Urinary bladder (tissue), 3 donors: ENCODE measurements at regions not wholly inside any gene's neighbourhood (a gene's known extent, or its start where the extent isn't known, plus 50 kb on each side); places are given as distances from the start of the nearest gene placed in this dataset.

Experiments used
- DNase-seq: peaks from one replicate; pipeline ENCODE4 v3.0.0-alpha.2; 2015; ENCODE audit errors: extremely low spot score
- H3K27ac ChIP-seq: one replicate; pipeline ENCODE4 v1.5.1; 2013; ENCODE audit warnings: low read depth, mild to moderate bottlenecking, moderate library complexity
- H3K36me3 ChIP-seq: one replicate; pipeline ENCODE4 v1.6.1; 2013; ENCODE audit warnings: mild to moderate bottlenecking, moderate library complexity; ENCODE audit not compliant: insufficient read depth
- H3K4me1 ChIP-seq: one replicate; pipeline ENCODE4 v1.6.1; 2013; ENCODE audit warnings: mild to moderate bottlenecking, moderate library complexity; ENCODE audit not compliant: insufficient read depth
- H3K4me3 ChIP-seq: one replicate; pipeline ENCODE4 v1.5.1; 2013; ENCODE audit warnings: low read depth, low read length
- WGBS: extraction: QIAGEN DNeasy Blood & Tissue Kit; methylation state at CpG from one replicate; pipeline ENCODE4 v1.1.7; 2013; 5-methylcytosine and 5-hydroxymethylcytosine counted together
- donor health status: healthy with polysubstance abuse.
- donor health status: healthy.

DNA sequence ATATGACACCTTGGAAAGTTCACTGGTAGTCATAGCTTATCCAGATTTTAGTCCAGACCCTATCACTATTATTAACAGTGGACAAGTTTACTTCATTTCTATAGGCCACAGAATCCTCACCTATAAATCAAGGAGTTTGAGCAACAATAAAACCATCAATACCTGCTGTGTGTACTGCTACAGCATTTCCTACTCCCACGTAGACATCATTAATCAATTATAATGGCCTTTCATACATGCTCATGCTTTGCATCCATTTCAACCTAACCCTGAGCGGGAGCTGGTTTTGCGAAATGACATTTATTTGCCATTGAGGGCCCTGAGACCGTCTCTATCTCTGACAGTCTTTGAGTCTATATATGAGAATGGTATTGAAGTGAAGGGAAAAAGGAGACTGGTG is 312.3 kb downstream of the FAT3 start:
- H3K4me3 ChIP-seq: no peak overlapping the region

DNA sequence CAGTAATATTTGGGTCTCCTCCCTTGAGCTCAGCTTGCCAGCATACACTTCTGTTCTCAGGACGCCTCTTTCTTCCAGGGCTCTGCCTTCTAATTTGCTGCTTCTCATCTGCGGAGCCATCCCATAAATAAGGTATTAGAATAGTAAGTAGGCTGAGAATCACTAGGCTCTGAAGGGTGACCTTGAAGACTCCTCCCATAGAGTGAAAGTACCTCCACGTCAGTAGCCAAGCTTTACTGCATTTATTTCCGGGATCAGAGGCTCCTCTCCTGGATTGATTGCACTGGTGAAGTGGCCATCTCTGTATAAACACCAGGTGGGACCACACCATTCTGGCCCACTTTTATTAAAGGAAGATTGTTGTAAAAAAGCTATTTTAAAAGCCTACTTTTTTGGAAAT is 315.5 kb downstream of the FAT3 start:
- no peak for DNase-seq
- peaks cover 1% of the 10 kb centered on the region for H3K36me3 ChIP-seq
- 92% methylated on average over 4 of the region's 4 CpGs for WGBS
- no peaks in the 10 kb centered on the region for H3K4me1 ChIP-seq
- H3K4me3 ChIP-seq: no peak overlapping the region
- H3K27ac ChIP-seq: no peak overlapping the region

More for the DNA sequence above, 312.3 kb downstream of the FAT3 start:
- Histone ChIP-seq H3K4me1 (no peaks in the 10 kb centered on the region), H3K36me3 (peaks cover 1% of the 10 kb centered on the region), H3K27ac (no peak overlapping the region)
- DNase-seq: no peak
- WGBS: 76% methylated on average over 4 of the region's 4 CpGs

DNA sequence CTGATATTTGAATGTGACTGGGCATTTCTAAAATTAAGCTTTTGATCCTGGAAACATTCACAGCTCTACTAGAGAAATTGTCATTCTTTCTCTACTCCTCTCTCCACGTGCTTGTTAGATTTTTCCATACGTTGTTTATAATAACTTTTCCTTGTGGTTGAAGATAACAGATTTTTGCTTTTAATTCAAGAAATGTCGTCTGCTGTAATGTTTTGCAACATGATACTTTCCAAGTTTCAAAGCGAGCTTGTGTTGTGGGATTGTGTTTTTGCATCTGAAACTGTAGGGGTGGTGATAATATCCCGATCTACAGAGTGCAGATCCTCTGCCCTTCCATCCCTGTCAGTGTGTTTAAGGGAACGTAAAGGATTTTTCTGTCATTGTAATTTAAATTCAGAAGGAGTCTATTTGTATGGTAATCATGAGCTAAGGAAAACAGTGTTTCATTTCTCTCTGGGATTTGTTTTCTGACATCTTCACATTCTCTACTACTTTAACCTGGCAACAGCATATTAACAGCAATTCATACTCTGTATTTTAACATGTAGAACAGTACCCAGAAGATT is 321.4 kb downstream of the FAT3 start:
- Histone ChIP-seq H3K27ac (no peak overlapping the region), H3K4me3 (no peak overlapping the region), H3K36me3 (no peaks in the 10 kb centered on the region), H3K4me1 (no peaks in the 10 kb centered on the region)
- WGBS: 46% methylated on average over 6 of the region's 6 CpGs
- DNase-seq: no peak

DNA sequence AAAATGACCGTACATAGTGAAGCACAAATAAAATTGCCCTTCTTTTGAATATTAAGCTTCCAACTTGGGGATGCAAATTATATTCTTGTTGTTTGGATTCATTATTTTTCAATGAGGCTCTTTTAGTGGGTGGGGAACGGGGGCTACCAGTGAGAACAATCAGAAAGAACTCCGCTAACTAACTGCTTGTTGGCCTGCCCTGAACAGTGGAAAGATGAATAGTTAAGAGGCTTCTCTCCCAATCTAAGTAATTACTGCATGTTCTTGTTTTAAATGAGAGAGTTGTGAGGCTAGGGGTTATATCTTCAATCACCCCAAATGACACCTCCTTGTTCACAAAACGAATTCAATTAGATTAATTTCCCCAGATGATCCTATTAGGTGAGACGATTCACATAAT is 322.0 kb downstream of the FAT3 start:
- H3K4me1 ChIP-seq: no peaks in the 10 kb centered on the region
- H3K27ac ChIP-seq: no peak overlapping the region
- 93% methylated on average over 5 of the region's 5 CpGs for WGBS
- DNase-seq: no peak
- no peaks in the 10 kb centered on the region for H3K36me3 ChIP-seq
- no peak overlapping the region for H3K4me3 ChIP-seq

DNA sequence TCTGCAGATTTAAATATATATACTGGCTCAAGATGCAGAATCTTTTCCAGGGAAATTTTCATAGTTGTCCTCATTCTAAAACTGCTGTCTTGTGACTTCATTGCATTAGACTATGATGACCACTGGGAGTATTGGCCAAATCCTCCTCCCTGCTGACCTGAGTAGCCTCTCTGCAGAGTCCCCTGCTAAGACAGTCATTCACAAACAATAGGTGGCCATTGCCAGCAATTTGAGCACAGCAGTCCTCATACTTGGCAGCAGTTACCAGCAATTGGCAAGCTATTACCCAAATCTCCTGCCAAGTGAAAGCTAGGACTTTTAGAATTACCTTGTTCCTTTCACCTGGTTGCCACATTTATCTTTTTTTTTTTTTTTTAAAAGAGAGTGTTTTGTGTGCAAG is 325.8 kb downstream of the FAT3 start:
- no peak overlapping the region for H3K27ac ChIP-seq
- DNase-seq: no peak
- no peak overlapping the region for H3K4me3 ChIP-seq
- no peaks in the 10 kb centered on the region for H3K36me3 ChIP-seq
- H3K4me1 ChIP-seq: no peaks in the 10 kb centered on the region

DNA sequence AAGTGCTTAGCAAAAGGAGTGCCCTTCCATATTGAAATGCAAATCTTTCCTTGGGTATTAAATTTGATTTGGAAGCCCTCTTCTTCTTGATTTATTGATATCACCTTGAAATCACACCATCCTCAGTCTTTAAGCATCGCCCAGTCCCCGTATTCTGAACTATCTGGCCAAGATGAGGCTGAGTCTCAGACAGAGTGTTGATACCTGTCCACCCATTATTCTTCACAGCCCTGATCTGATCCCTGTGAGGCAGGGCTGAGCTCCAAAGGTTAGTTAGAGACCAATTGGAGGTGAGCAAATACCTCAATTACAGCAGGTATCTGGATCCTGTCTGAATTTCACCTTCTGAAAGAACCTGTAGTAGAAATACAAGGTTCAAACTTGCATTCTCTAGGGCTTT is 326.3 kb downstream of the FAT3 start:
- WGBS: 99% methylated on average over 2 of the region's 2 CpGs
- Histone ChIP-seq H3K4me3 (no peak overlapping the region), H3K36me3 (no peaks in the 10 kb centered on the region), H3K4me1 (no peaks in the 10 kb centered on the region), H3K27ac (no peak overlapping the region)
- no peak for DNase-seq

DNA sequence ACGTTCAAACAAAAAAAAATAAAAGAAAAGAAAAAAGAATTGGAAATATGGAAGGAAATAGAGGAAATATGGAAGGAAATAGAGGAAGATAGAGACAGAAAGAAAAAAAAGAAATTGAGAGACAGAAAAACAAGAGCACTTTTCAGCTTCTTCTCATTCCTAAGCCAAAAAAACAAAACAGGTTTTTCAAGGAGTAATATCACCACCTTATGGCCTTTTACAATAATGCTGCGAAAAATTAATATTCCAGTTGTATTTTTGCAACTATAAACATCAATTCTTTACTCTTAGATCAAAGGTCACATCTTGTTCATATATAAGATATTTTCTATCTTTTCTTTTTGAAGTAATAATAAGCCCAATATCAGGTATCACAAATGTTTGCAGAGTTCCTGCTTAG is 328.3 kb downstream of the FAT3 start:
- Histone ChIP-seq H3K4me3 (no peak overlapping the region), H3K36me3 (no peaks in the 10 kb centered on the region), H3K4me1 (no peaks in the 10 kb centered on the region), H3K27ac (no peak overlapping the region)
- DNase-seq: no peak
- 54% methylated on average over 2 of the region's 2 CpGs for WGBS

DNA sequence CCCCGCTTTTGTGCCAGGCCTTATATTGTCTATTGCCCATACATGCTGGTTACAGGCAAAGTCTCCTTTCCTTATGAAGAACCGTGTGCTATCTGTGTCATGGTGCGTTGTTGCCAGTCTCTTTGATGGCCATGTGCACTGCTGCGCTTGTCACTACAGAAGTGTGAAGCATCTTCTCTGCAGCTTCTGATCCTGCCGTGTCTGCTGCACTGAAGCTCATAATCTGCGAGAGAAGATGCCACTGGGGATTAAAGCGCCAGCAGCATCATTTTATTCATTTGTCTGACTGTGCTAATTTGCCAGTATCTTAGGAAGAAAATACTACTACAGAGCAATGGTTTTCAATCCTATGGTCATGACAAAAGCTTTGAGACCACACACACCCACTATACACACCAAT is 330.1 kb downstream of the FAT3 start:
- Histone ChIP-seq H3K4me1 (no peaks in the 10 kb centered on the region), H3K27ac (no peak overlapping the region), H3K4me3 (no peak overlapping the region), H3K36me3 (no peaks in the 10 kb centered on the region)
- DNase-seq: no peak
- 93% methylated on average over 7 of the region's 7 CpGs for WGBS

DNA sequence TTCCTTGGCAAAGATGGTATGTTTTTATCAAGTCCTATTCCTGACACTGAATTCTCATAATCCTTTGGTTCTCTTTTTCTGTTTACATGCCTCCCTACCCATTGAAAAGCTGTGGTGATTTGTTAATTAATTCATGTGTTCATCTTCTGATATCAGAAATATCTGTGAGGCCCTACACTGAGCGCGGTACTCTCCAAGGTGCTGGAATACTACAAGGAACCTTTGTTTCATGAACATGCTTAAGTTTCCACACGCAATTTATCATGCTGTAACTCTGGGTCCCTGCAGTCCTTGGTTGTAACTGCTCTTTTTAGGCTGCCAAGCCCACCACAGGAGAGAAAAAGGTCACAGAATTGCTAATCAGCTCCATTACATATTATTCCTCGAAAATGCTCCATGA is 331.8 kb downstream of the FAT3 start:
- H3K27ac ChIP-seq: no peak overlapping the region

DNA sequence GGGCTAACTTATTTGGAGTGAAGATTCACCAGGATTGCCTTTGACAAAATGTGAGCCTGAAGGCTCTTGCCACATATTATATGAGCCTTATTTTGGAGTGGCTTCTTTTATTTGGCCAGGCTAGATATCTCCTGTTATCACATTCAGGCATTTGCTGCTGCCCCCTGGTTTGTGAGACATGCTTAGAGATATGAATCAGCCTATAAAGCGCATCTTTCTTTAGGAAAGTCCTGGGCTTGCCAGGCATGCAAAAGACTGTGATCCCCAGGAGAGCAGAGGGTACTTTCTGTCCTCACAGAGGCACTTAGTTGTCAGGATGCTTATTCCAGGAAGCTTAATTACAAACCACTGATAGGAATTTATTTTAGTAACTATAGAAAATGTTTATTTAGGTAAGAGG is 333.3 kb downstream of the FAT3 start:
- H3K27ac ChIP-seq: no peak overlapping the region
- DNase-seq: no peak
- 49% methylated on average over 1 of the region's 1 CpG for WGBS
- no peaks in the 10 kb centered on the region for H3K4me1 ChIP-seq
- no peaks in the 10 kb centered on the region for H3K36me3 ChIP-seq
- H3K4me3 ChIP-seq: no peak overlapping the region

More for the DNA sequence above, 331.8 kb downstream of the FAT3 start:
- Histone ChIP-seq H3K4me1 (no peaks in the 10 kb centered on the region), H3K4me3 (no peak overlapping the region), H3K36me3 (no peaks in the 10 kb centered on the region)
- no peak for DNase-seq
- WGBS: 70% methylated on average over 4 of the region's 4 CpGs

DNA sequence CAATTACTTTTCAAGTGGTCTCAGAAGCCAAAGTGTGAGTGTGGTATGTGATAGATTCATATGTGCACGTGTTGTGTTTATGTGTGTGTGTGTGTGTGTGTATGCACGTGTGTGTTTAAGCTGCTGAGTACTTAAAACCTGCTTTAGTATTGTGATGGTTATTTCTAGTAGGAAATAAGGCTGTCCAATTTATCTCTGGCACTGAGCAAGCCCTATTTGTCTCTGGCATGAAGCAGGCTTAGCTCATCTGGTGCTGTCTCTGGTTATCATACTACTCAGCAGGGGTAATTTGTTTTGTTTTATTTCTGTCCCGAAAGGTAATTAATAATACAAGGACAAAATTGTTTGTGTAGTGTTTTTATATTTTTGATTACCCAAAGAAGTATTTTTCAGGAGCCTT is 333.7 kb downstream of the FAT3 start:
- DNase-seq: no peak
- Histone ChIP-seq H3K36me3 (no peaks in the 10 kb centered on the region), H3K27ac (no peak overlapping the region), H3K4me3 (no peak overlapping the region), H3K4me1 (no peaks in the 10 kb centered on the region)
- 34% methylated on average over 3 of the region's 3 CpGs for WGBS

DNA sequence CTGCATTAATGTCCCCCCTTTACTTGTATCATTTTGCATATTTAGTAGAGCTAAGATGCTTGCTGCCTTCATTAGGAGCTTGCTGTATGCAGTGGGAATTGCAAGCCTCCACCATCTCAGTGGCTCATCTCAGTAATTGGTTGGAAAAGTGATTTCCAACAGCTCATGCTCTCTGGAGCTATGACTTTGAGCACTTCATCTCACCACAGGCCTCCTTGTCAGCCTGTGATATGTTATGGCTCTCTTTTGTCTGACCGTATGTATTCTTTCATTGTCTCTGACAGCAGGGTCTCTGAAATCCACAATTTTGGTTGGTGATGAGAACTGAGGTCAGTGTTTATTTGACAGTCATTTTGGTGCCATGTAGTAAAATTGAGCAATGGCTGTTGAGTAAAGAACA is 345.1 kb downstream of the FAT3 start:
- Histone ChIP-seq H3K27ac (no peak overlapping the region), H3K4me3 (no peak overlapping the region), H3K36me3 (no peaks in the 10 kb centered on the region), H3K4me1 (no peaks in the 10 kb centered on the region)
- 86% methylated on average over 1 of the region's 1 CpG for WGBS
- no peak for DNase-seq

DNA sequence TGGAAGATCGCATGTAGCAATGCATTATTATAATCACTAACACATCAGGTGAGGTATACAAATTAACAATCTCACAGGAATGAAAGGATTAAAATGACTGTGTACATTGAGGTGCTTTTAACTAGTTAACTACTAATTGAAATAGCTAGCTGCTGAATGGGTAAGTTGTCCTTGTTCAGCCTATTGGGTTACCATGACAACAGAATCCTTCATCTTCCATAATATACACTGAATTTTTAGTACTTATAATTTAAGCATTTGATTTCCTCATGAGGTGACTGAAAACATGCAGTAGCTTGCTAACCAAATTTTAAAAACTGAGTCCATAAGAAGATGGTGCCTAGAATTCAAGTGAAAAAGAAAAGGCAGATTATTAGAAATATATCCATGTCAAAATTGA is 347.9 kb downstream of the FAT3 start:
- DNase-seq: no peak
- 94% methylated on average over 1 of the region's 1 CpG for WGBS
- Histone ChIP-seq H3K4me1 (no peaks in the 10 kb centered on the region), H3K4me3 (no peak overlapping the region), H3K36me3 (no peaks in the 10 kb centered on the region), H3K27ac (no peak overlapping the region)

DNA sequence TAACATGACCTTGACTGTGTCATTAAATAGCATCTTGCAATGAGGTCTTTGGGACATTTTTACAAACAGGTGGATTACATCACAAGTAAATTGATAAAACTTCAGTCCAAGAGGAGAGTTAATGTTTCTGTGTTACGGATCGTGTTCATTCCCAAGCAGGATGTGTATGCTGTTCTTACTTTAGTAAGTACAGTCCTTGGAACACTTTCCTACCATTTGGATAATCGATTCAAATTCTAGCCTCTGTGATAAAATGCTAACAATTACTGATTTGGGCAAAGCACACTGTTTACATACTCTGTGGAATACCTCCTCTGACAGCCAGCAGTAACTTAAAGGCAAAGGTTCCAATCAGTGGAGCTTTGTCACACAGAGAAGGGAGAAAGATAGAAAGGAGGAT is 351.7 kb downstream of the FAT3 start:
- no peaks in the 10 kb centered on the region for H3K36me3 ChIP-seq
- H3K27ac ChIP-seq: no peak overlapping the region
- H3K4me1 ChIP-seq: no peaks in the 10 kb centered on the region
- DNase-seq: no peak
- H3K4me3 ChIP-seq: no peak overlapping the region
- 64% methylated on average over 3 of the region's 3 CpGs for WGBS

DNA sequence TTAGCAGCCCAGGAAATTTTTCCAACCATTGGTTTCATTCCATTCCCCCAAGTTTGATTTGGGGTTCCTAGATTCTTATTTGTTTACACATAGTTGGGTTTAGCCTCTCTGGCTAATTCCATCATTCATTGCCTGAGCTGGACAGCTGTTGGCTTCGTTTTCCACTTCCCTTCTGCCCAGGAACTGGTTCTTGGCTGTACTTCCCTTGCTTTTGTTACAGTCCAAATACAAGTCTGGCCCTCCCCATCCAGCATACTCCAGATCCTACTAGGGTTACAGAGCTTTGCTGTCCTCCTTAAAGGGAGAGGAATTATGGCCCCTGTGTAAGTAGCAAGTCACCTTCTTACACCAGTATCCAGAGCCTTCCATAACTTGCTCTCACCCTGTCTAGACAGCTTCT is 356.3 kb downstream of the FAT3 start:
- no peak for DNase-seq
- 65% methylated on average over 1 of the region's 1 CpG for WGBS
- no peaks in the 10 kb centered on the region for H3K4me1 ChIP-seq

More for the DNA sequence above, 356.3 kb downstream of the FAT3 start:
- Histone ChIP-seq H3K4me3 (no peak overlapping the region), H3K36me3 (no peaks in the 10 kb centered on the region), H3K27ac (no peak overlapping the region)
